HEK293 (cell line): ENCODE measurements at regions not wholly inside any gene's neighbourhood (a gene's known extent, or its start where the extent isn't known, plus 50 kb on each side); places are given as distances from the start of the nearest gene placed in this dataset.

Source experiments
- CTCF ChIA-PET: fragments of 350-600 bp; formaldehyde crosslinking; extraction: SDS; loops from one replicate; lab custom pipeline; 2021; ENCODE audit warnings: antibody characterized with exemption; lab: Yijun Ruan, JAX
- POLR2A ChIA-PET: fragments of 300-600 bp; formaldehyde crosslinking; extraction: SDS; loops from one replicate; lab custom pipeline; 2020; ENCODE audit warnings: antibody characterized with exemption, inconsistent platforms; lab: Yijun Ruan, JAX
- H3K27ac ChIP-seq: fragments of 200-500 bp; sonication (Bioruptor generic); 2 replicates; pipeline ENCODE4 v1.5.1; 2014; ENCODE audit warnings: low read depth, low read length, control low read depth, inconsistent platforms; ENCODE audit errors: extremely low read depth
- H3K36me3 ChIP-seq, 2 experiments: fragments of 200-500 bp in 1 of 2; sonication (Bioruptor generic) in 1 of 2; 1 replicate in 1 of 2; 2 replicates in 1 of 2; pipeline ENCODE4 v1.5.1; 2014 to 2017; ENCODE audit warnings: inconsistent platforms in 2 of 2, low read length in 2 of 2; ENCODE audit not compliant: control insufficient read depth in 2 of 2, insufficient read depth in 1 of 2
- H3K4me1 ChIP-seq: fragments of 200-500 bp; sonication (Bioruptor generic); 2 replicates; pipeline ENCODE4 v1.5.1; 2014; ENCODE audit warnings: mild to moderate bottlenecking, low read length, inconsistent platforms; ENCODE audit not compliant: control insufficient read depth, insufficient read depth
- H3K4me3 ChIP-seq: 2 replicates; pipeline ENCODE4 v1.5.1; 2011; ENCODE audit warnings: low read depth, mild to moderate bottlenecking, control low read depth, low read length, moderate library complexity
- H3K9me3 ChIP-seq: fragments of 200-500 bp; sonication (Bioruptor generic); 2 replicates; pipeline ENCODE4 v1.5.1; 2014; ENCODE audit warnings: low read depth, low read length, inconsistent platforms; ENCODE audit not compliant: control insufficient read depth, insufficient read depth
- BCL11A ChIP-seq: fragments of 450-650 bp; formaldehyde crosslinking; IDR thresholded peaks from 2 replicates; pipeline ENCODE4 v1.5.1; 2016; ENCODE audit warnings: low read depth, missing biosample characterization, missing genetic modification characterization
- HOXA7 ChIP-seq: sonication (generic); formaldehyde crosslinking; IDR thresholded peaks from 2 replicates; pipeline ENCODE4 v1.8.1; 2022; ENCODE audit warnings: missing genetic modification reagents, borderline replicate concordance
- HOXC10 ChIP-seq: sonication (generic); formaldehyde crosslinking; IDR thresholded peaks from 2 replicates; pipeline ENCODE4 v1.8.1; 2023; ENCODE audit warnings: mild to moderate bottlenecking, missing genetic modification reagents
- KLF10 ChIP-seq: fragments of 450-650 bp; IDR thresholded peaks from 2 replicates; pipeline ENCODE4 v1.5.1; 2018; ENCODE audit warnings: missing biosample characterization, mild to moderate bottlenecking, missing genetic modification characterization
- KLF7 ChIP-seq: fragments of 450-650 bp; formaldehyde crosslinking; IDR thresholded peaks from 2 replicates; pipeline ENCODE4 v1.5.1; 2016; ENCODE audit warnings: missing biosample characterization, missing genetic modification characterization, borderline replicate concordance
- SP3 ChIP-seq: fragments of 450-650 bp; formaldehyde crosslinking; IDR thresholded peaks from 2 replicates; pipeline ENCODE4 v1.5.1; 2016; ENCODE audit warnings: missing biosample characterization, missing genetic modification characterization
- WT1 ChIP-seq: fragments of 450-650 bp; formaldehyde crosslinking; IDR thresholded peaks from 2 replicates; pipeline ENCODE4 v1.5.1; 2016; ENCODE audit warnings: missing biosample characterization, missing genetic modification characterization
- ZBTB20 ChIP-seq: fragments of 450-650 bp; formaldehyde crosslinking; IDR thresholded peaks from 2 replicates; pipeline ENCODE4 v1.5.1; 2016; ENCODE audit warnings: missing biosample characterization, missing genetic modification characterization
- ZBTB21 ChIP-seq: fragments of 450-650 bp; formaldehyde crosslinking; IDR thresholded peaks from 2 replicates; pipeline ENCODE4 v1.5.1; 2017; ENCODE audit warnings: missing biosample characterization, missing genetic modification characterization
- ZFP41 ChIP-seq: fragments of 450-650 bp; formaldehyde crosslinking; IDR thresholded peaks from 2 replicates; pipeline ENCODE4 v1.5.1; 2016; ENCODE audit warnings: missing biosample characterization, missing genetic modification characterization, borderline replicate concordance
- ZNF133 ChIP-seq: fragments of 450-650 bp; formaldehyde crosslinking; IDR thresholded peaks from 2 replicates; pipeline ENCODE4 v1.5.1; 2016; ENCODE audit warnings: missing biosample characterization, missing genetic modification characterization
- ZNF148 ChIP-seq: fragments of 450-650 bp; formaldehyde crosslinking; IDR thresholded peaks from 2 replicates; pipeline ENCODE4 v1.5.0; 2017; ENCODE audit warnings: missing biosample characterization, missing genetic modification characterization, borderline replicate concordance
- ZNF19 ChIP-seq: fragments of 450-650 bp; formaldehyde crosslinking; IDR thresholded peaks from 2 replicates; pipeline ENCODE4; 2016; ENCODE audit warnings: missing biosample characterization, missing genetic modification characterization, low read depth
- ZNF202 ChIP-seq: fragments of 450-650 bp; formaldehyde crosslinking; IDR thresholded peaks from 2 replicates; pipeline ENCODE4 v1.5.1; 2016; ENCODE audit warnings: missing biosample characterization, missing genetic modification characterization, borderline replicate concordance
- ZNF214 ChIP-seq: fragments of 450-650 bp; formaldehyde crosslinking; IDR thresholded peaks from 2 replicates; pipeline ENCODE4 v1.5.1; 2017; ENCODE audit warnings: missing biosample characterization, mild to moderate bottlenecking, missing genetic modification characterization, borderline replicate concordance
- ZNF23 ChIP-seq: fragments of 450-650 bp; formaldehyde crosslinking; IDR thresholded peaks from 2 replicates; pipeline ENCODE4 v1.5.1; 2016; ENCODE audit warnings: missing biosample characterization, missing genetic modification characterization, borderline replicate concordance
- ZNF280C ChIP-seq: fragments of 450-650 bp; formaldehyde crosslinking; IDR thresholded peaks from 2 replicates; pipeline ENCODE4 v1.5.1; 2016; ENCODE audit warnings: missing biosample characterization, missing genetic modification characterization
- ZNF354C ChIP-seq: fragments of 450-650 bp; formaldehyde crosslinking; IDR thresholded peaks from 2 replicates; pipeline ENCODE4 v1.5.1; 2016; ENCODE audit warnings: missing biosample characterization, missing genetic modification characterization, low read depth, borderline replicate concordance
- ZNF433 ChIP-seq: fragments of 450-650 bp; formaldehyde crosslinking; IDR thresholded peaks from 2 replicates; pipeline ENCODE4 v1.5.1; 2016; ENCODE audit warnings: missing biosample characterization, missing genetic modification characterization, low read depth
- ZNF501 ChIP-seq: fragments of 450-650 bp; formaldehyde crosslinking; IDR thresholded peaks from 2 replicates; pipeline ENCODE4 v1.5.1; 2016; ENCODE audit warnings: missing biosample characterization, missing genetic modification characterization
- ZNF510 ChIP-seq: fragments of 450-650 bp; formaldehyde crosslinking; IDR thresholded peaks from 2 replicates; pipeline ENCODE4 v1.5.1; 2018; ENCODE audit warnings: mild to moderate bottlenecking, missing genetic modification characterization, missing biosample characterization; ENCODE audit not compliant: insufficient replicate concordance
- ZNF514 ChIP-seq: fragments of 450-650 bp; formaldehyde crosslinking; IDR thresholded peaks from 2 replicates; pipeline ENCODE4 v1.5.1; 2016; ENCODE audit warnings: missing biosample characterization, missing genetic modification characterization
- ZNF521 ChIP-seq: fragments of 450-650 bp; formaldehyde crosslinking; IDR thresholded peaks from 2 replicates; pipeline ENCODE4 v1.5.1; 2017; ENCODE audit warnings: missing biosample characterization, mild to moderate bottlenecking, missing genetic modification characterization
- ZNF529 ChIP-seq: fragments of 450-650 bp; formaldehyde crosslinking; IDR thresholded peaks from 2 replicates; pipeline ENCODE4 v1.5.1; 2017; ENCODE audit warnings: missing genetic modification characterization, missing biosample characterization; ENCODE audit not compliant: insufficient replicate concordance
- ZNF549 ChIP-seq: fragments of 450-650 bp; IDR thresholded peaks from 2 replicates; pipeline ENCODE4 v1.5.1; 2018; ENCODE audit warnings: missing biosample characterization, missing genetic modification characterization, mild to moderate bottlenecking, inconsistent platforms, moderate library complexity
- ZNF555 ChIP-seq: fragments of 450-650 bp; formaldehyde crosslinking; conservative IDR thresholded peaks from 2 replicates; pipeline ENCODE4 v1.5.1; 2017; ENCODE audit warnings: missing biosample characterization, mild to moderate bottlenecking, missing genetic modification characterization, inconsistent platforms
- ZNF558 ChIP-seq: fragments of 450-650 bp; formaldehyde crosslinking; IDR thresholded peaks from 2 replicates; pipeline ENCODE4 v1.5.1; 2016; ENCODE audit warnings: missing biosample characterization, missing genetic modification characterization
- ZNF561 ChIP-seq: fragments of 450-650 bp; IDR thresholded peaks from 2 replicates; pipeline ENCODE4 v1.5.1; 2018; ENCODE audit warnings: missing biosample characterization, missing genetic modification characterization, borderline replicate concordance
- ZNF596 ChIP-seq: fragments of 450-650 bp; IDR thresholded peaks from 2 replicates; pipeline ENCODE4 v1.5.0; 2018; ENCODE audit warnings: missing biosample characterization, mild to moderate bottlenecking, missing genetic modification characterization, moderate library complexity
- ZNF600 ChIP-seq: fragments of 450-650 bp; formaldehyde crosslinking; IDR thresholded peaks from 2 replicates; pipeline ENCODE4 v1.5.1; 2016; ENCODE audit warnings: missing biosample characterization, missing genetic modification characterization
- ZNF677 ChIP-seq: fragments of 450-650 bp; IDR thresholded peaks from 2 replicates; pipeline ENCODE4 v1.5.0; 2018; ENCODE audit warnings: missing biosample characterization, mild to moderate bottlenecking, missing genetic modification characterization, moderate library complexity
- ZNF792 ChIP-seq: fragments of 450-650 bp; formaldehyde crosslinking; IDR thresholded peaks from 2 replicates; pipeline ENCODE4 v1.5.1; 2016; ENCODE audit warnings: missing biosample characterization, missing genetic modification characterization
- ZNF837 ChIP-seq: fragments of 450-650 bp; formaldehyde crosslinking; IDR thresholded peaks from 2 replicates; pipeline ENCODE4 v1.5.1; 2016; ENCODE audit warnings: missing biosample characterization, missing genetic modification characterization

DNA sequence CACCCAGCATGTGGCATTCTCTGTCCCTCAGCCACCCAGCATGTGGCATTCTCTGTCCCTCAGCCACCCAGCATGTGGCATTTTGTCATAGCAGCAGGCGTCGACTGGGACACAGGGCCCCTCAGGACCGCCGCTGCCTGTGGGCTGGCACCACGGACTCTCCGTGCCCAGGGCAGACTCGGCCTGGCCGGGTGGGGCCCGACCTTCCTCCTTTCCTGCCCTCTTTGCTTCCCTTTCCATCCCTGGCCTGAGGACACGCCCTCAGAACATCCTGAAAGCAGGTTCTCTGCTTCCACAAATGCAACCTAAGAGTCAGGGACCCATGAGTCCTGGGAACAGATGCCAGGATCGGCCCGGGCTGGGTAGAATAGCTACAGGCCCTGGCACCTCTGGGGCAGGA lies 291.4 kb upstream of the SALL3 start:
- H3K36me3 ChIP-seq, result no peaks in the 10 kb centered on the region
- TF ChIP-seq HOXA7 (CRISPR knock-in tag) (no peak), ZFP41 (tag by site-specific recombination) (no peak), ZNF677 (no peak), ZNF23 (no peak), ZBTB21 (tag by site-specific recombination) (no peak), ZNF600 (tag by site-specific recombination) (no peak), HOXC10 (no peak), KLF7 (tag by site-specific recombination) (no peak), ZNF501 (no peak), ZNF837 (tag by site-specific recombination) (no peak), ZNF514 (tag by site-specific recombination) (no peak), ZNF214 (tag by site-specific recombination) (no peak), ZNF555 (tag by site-specific recombination) (no peak), ZNF133 (tag by site-specific recombination) (no peak), KLF10 (tag by site-specific recombination) (no peak), ZBTB20 (tag by site-specific recombination) (no peak)
- H3K9me3 ChIP-seq, result no peaks in the 10 kb centered on the region
- POLR2A ChIA-PET, result no interaction called here
- H3K27ac ChIP-seq, result no peak overlapping the region
- no peak overlapping the region for H3K4me3 ChIP-seq
- no peaks in the 10 kb centered on the region for H3K4me1 ChIP-seq
- CTCF ChIA-PET, result no interaction called here

GRCh38 chr18:78688916-78689315 lies 290.7 kb upstream of the SALL3 start:
- Histone ChIP-seq H3K9me3 (no peaks in the 10 kb centered on the region), H3K27ac (no peak overlapping the region), H3K36me3 (no peaks in the 10 kb centered on the region), H3K4me3 (no peak overlapping the region), H3K4me1 (no peaks in the 10 kb centered on the region)
- TF ChIP-seq ZNF596 (tag by site-specific recombination), result no peak
- no peak for TF ChIP-seq ZNF148 (tag by site-specific recombination)
- no peak for TF ChIP-seq ZNF561
- no peak for TF ChIP-seq ZNF19
- no peak for TF ChIP-seq ZNF510 (tag by site-specific recombination)
- no peak for TF ChIP-seq ZNF558 (tag by site-specific recombination)
- no peak for TF ChIP-seq BCL11A (tag by site-specific recombination)
- TF ChIP-seq ZNF354C, result no peak
- no peak for TF ChIP-seq ZNF280C (tag by site-specific recombination)
- TF ChIP-seq ZNF23, result no peak
- no peak for TF ChIP-seq ZNF433
- TF ChIP-seq SP3 (tag by site-specific recombination), result no peak
- no peak for TF ChIP-seq ZNF529
- TF ChIP-seq ZNF521, result no peak
- TF ChIP-seq ZNF202 (tag by site-specific recombination), result no peak
- no peak for TF ChIP-seq WT1 (tag by site-specific recombination)
- no peak for TF ChIP-seq ZNF792
- no peak for TF ChIP-seq ZNF549
- ChIA-PET POLR2A (no interaction called here), CTCF (no interaction called here)
